HG03457 (cell line): ENCODE measurements at regions not wholly inside any gene's neighbourhood (a gene's known extent, or its start where the extent isn't known, plus 50 kb on each side); places are given as distances from the start of the nearest gene placed in this dataset.

Experiments
- ATAC-seq: cut with Tn5 transposase; IDR thresholded peaks from one replicate; pipeline ENCODE4 v1.9.1; 2021; ENCODE audit warnings: moderate number of reproducible peaks; ENCODE audit not compliant: unreplicated experiment

GRCh38 chr13:68076046-68076445, 845.9 kb upstream of the PCDH9 start:
- no peak for ATAC-seq

GRCh38 chr13:68066879-68067513, 836.9 kb upstream of the PCDH9 start:
- ATAC-seq: no peak

- no peak for ATAC-seq
Observed at GRCh38 chr13:68064001-68064770, 834.0 kb upstream of the PCDH9 start.

- ATAC-seq: no peak
Observed at GRCh38 chr13:68063181-68063580, 833.0 kb upstream of the PCDH9 start.

- no peak for ATAC-seq
Observed at GRCh38 chr13:68057836-68058235, 827.7 kb upstream of the PCDH9 start.

- no peak for ATAC-seq
Observed at GRCh38 chr13:68056816-68057710, 826.9 kb upstream of the PCDH9 start.

GRCh38 chr13:68051910-68052309, 821.8 kb upstream of the PCDH9 start:
- ATAC-seq: no peak

GRCh38 chr13:68050761-68051160, 820.6 kb upstream of the PCDH9 start:
- no peak for ATAC-seq

GRCh38 chr13:68048802-68049359, 818.7 kb upstream of the PCDH9 start:
- ATAC-seq: no peak

- ATAC-seq: no peak
Observed at GRCh38 chr13:68047889-68048288, 817.8 kb upstream of the PCDH9 start.

GRCh38 chr13:68046903-68047302, 816.8 kb upstream of the PCDH9 start:
- ATAC-seq: no peak

- ATAC-seq: peak; percentile 85
Observed at GRCh38 chr13:68030152-68030809, 800.1 kb upstream of the PCDH9 start.

GRCh38 chr13:68028701-68029100, 798.6 kb upstream of the PCDH9 start:
- no peak for ATAC-seq

- no peak for ATAC-seq
Observed at GRCh38 chr13:68027306-68027705, 797.2 kb upstream of the PCDH9 start.

- ATAC-seq: no peak
Observed at GRCh38 chr13:68026077-68026476, 795.9 kb upstream of the PCDH9 start.

GRCh38 chr13:68025604-68026003, 795.5 kb upstream of the PCDH9 start:
- ATAC-seq: no peak

GRCh38 chr13:68023838-68024581, 793.9 kb upstream of the PCDH9 start:
- ATAC-seq: no peak

- ATAC-seq: no peak
Observed at GRCh38 chr13:68019901-68020300, 789.8 kb upstream of the PCDH9 start.

- no peak for ATAC-seq
Observed at GRCh38 chr13:68009546-68009945, 779.4 kb upstream of the PCDH9 start.

GRCh38 chr13:68007576-68007975, 777.4 kb upstream of the PCDH9 start:
- ATAC-seq: no peak
